H9 (cell line): ENCODE measurements at regions not wholly inside any gene's neighbourhood (a gene's known extent, or its start where the extent isn't known, plus 50 kb on each side); places are given as distances from the start of the nearest gene placed in this dataset.

Source experiments
- DNase-seq: peaks from one replicate; pipeline ENCODE4 v3.0.0-alpha.2; 2017
- H2AFZ ChIP-seq: one replicate; pipeline ENCODE4 v1.6.1; 2013; ENCODE audit warnings: mild to moderate bottlenecking, low read length, control low read depth, moderate library complexity
- H2AK5ac ChIP-seq: 2 replicates; pipeline ENCODE4 v1.6.1; 2013; ENCODE audit warnings: low read length, control low read depth, mixed read lengths; ENCODE audit not compliant: insufficient read length
- H2BK120ac ChIP-seq: one replicate; pipeline ENCODE4 v1.6.1; 2013; ENCODE audit warnings: low read depth, mild to moderate bottlenecking, low read length, control low read depth, inconsistent platforms; ENCODE audit not compliant: poor library complexity, severe bottlenecking
- H2BK12ac ChIP-seq: 2 replicates; pipeline ENCODE4 v1.6.1; 2013; ENCODE audit warnings: low read length, control low read depth, mixed read lengths, low read depth; ENCODE audit not compliant: insufficient read length
- H2BK15ac ChIP-seq: 2 replicates; pipeline ENCODE4 v1.6.1; 2013; ENCODE audit warnings: low read depth, low read length, control low read depth
- H2BK20ac ChIP-seq: one replicate; pipeline ENCODE4 v1.6.1; 2013; ENCODE audit warnings: low read depth, mild to moderate bottlenecking, low read length, control low read depth, inconsistent platforms; ENCODE audit not compliant: poor library complexity, severe bottlenecking
- H2BK5ac ChIP-seq: 2 replicates; pipeline ENCODE4 v1.6.1; 2013; ENCODE audit warnings: low read length, control low read depth, mixed read lengths; ENCODE audit not compliant: insufficient read length
- H3K14ac ChIP-seq: 2 replicates; pipeline ENCODE4 v1.6.1; 2013; ENCODE audit warnings: low read length, control low read depth; ENCODE audit not compliant: insufficient read depth
- H3K18ac ChIP-seq: 2 replicates; pipeline ENCODE4 v1.6.1; 2013; ENCODE audit warnings: low read depth, mild to moderate bottlenecking, mixed read lengths, low read length, control low read depth; ENCODE audit not compliant: insufficient read length
- H3K23ac ChIP-seq: 2 replicates; pipeline ENCODE4 v1.6.1; 2013; ENCODE audit warnings: low read length, control low read depth, mixed read lengths, low read depth; ENCODE audit not compliant: insufficient read length
- H3K23me2 ChIP-seq: 2 replicates; pipeline ENCODE4 v1.6.1; 2013; ENCODE audit warnings: low read depth, mild to moderate bottlenecking, mixed read lengths, low read length, control low read depth; ENCODE audit not compliant: insufficient read length, poor library complexity, severe bottlenecking
- H3K27ac ChIP-seq: 2 replicates; pipeline ENCODE4 v1.5.1; 2013; ENCODE audit warnings: low read length, control low read depth, mixed read lengths, low read depth; ENCODE audit not compliant: insufficient read length
- H3K27me3 ChIP-seq: 2 replicates; pipeline ENCODE4 v1.6.1; 2013; ENCODE audit warnings: low read length, control low read depth, inconsistent platforms; ENCODE audit not compliant: insufficient read depth
- H3K4ac ChIP-seq: 2 replicates; pipeline ENCODE4 v1.6.1; 2013; ENCODE audit warnings: low read depth, mild to moderate bottlenecking, control low read depth, inconsistent platforms, low read length, moderate library complexity
- H3K4me1 ChIP-seq: 2 replicates; pipeline ENCODE4 v1.6.1; 2013; ENCODE audit warnings: low read length, control low read depth, inconsistent platforms; ENCODE audit not compliant: insufficient read depth
- H3K4me2 ChIP-seq: 2 replicates; pipeline ENCODE4 v1.6.1; 2013; ENCODE audit warnings: low read length, control low read depth, mixed read lengths; ENCODE audit not compliant: insufficient read length, insufficient read depth
- H3K56ac ChIP-seq: 2 replicates; pipeline ENCODE4 v1.6.1; 2013; ENCODE audit warnings: low read depth, mild to moderate bottlenecking, mixed read lengths, low read length, control low read depth; ENCODE audit not compliant: insufficient read length
- H3K79me1 ChIP-seq: 2 replicates; pipeline ENCODE4 v1.6.1; 2013; ENCODE audit warnings: low read depth, mild to moderate bottlenecking, moderate library complexity, low read length, control low read depth, inconsistent platforms; ENCODE audit not compliant: insufficient read depth, poor library complexity, severe bottlenecking
- H3K79me2 ChIP-seq: 2 replicates; pipeline ENCODE4 v1.6.1; 2013; ENCODE audit warnings: low read length, control low read depth, inconsistent platforms; ENCODE audit not compliant: insufficient read depth
- H3K9ac ChIP-seq: 2 replicates; pipeline ENCODE4 v1.6.1; 2013; ENCODE audit warnings: low read length, control low read depth, mixed read lengths; ENCODE audit not compliant: insufficient read length; ENCODE audit errors: extremely low read depth
- H3K9me3 ChIP-seq: one replicate; pipeline ENCODE4 v1.6.1; 2013; ENCODE audit warnings: low read depth, low read length, inconsistent platforms; ENCODE audit not compliant: control insufficient read depth
- H3T11ph ChIP-seq: one replicate; pipeline ENCODE4 v1.6.1; 2013; ENCODE audit warnings: mild to moderate bottlenecking, low read length, control low read depth, inconsistent platforms
- H4K20me1 ChIP-seq: one replicate; pipeline ENCODE4 v1.6.1; 2013; ENCODE audit not compliant: control insufficient read depth, insufficient read length, insufficient read depth
- H4K5ac ChIP-seq: 2 replicates; pipeline ENCODE4 v1.6.1; 2013; ENCODE audit warnings: low read depth, mild to moderate bottlenecking, mixed read lengths, low read length, control low read depth; ENCODE audit not compliant: insufficient read length
- H4K8ac ChIP-seq: replicated peaks from 2 replicates; pipeline ENCODE4 v1.6.1; 2013; ENCODE audit warnings: low read length, control low read depth, mixed read lengths, low read depth; ENCODE audit not compliant: insufficient read length
- H4K91ac ChIP-seq: 2 replicates; pipeline ENCODE4 v1.6.1; 2013; ENCODE audit warnings: low read depth, mild to moderate bottlenecking, moderate library complexity, mixed read lengths, low read length, control low read depth; ENCODE audit not compliant: insufficient read length
- H3K27ac Mint-ChIP-seq, 3 experiments: 2 replicates in 2 of 3; 3 replicates in 1 of 3; pipeline ENCODE4 v1.8.0; 2020 to 2021; ENCODE audit warnings: mixed read lengths in 3 of 3, mild to moderate bottlenecking in 1 of 3, moderate library complexity in 1 of 3
- H3K27me3 Mint-ChIP-seq: 2 replicates; pipeline ENCODE4 v1.8.0; 2021; ENCODE audit warnings: low read depth, mild to moderate bottlenecking, moderate library complexity, mixed read lengths
- H3K36me3 Mint-ChIP-seq, 3 experiments: 2 replicates in 2 of 3; 3 replicates in 1 of 3; pipeline ENCODE4 v1.8.0; 2020 to 2021; ENCODE audit warnings: low read depth in 3 of 3, mixed read lengths in 3 of 3; ENCODE audit not compliant: insufficient read depth in 1 of 3
- H3K4me1 Mint-ChIP-seq, 2 experiments: 2 replicates each; pipeline ENCODE4 v1.8.0; 2020; ENCODE audit warnings: mixed read lengths in 2 of 2
- H3K4me3 Mint-ChIP-seq, 2 experiments: 2 replicates in 1 of 2; 3 replicates in 1 of 2; pipeline ENCODE4 v1.8.0; 2020 to 2021; ENCODE audit warnings: mild to moderate bottlenecking in 2 of 2, mixed read lengths in 2 of 2, moderate library complexity in 1 of 2
- H3K9me3 Mint-ChIP-seq, 2 experiments: 2 replicates in 1 of 2; 3 replicates in 1 of 2; pipeline ENCODE4 v1.8.0; 2020; ENCODE audit warnings: mild to moderate bottlenecking in 2 of 2, mixed read lengths in 2 of 2, moderate library complexity in 1 of 2
- WGBS: extraction: QIAGEN DNeasy Blood & Tissue Kit; methylation state at CpG from one replicate; pipeline ENCODE4 v1.1.7; 2013; ENCODE audit warnings: missing lambda C conversion rate, low lambda C conversion rate, mixed read lengths; ENCODE audit not compliant: insufficient read length; ENCODE audit errors: extremely low coverage; 5-methylcytosine and 5-hydroxymethylcytosine counted together
- TF ChIP-seq, protein P1 (sequence below): fragments of 200-600 bp; sonication (generic); conservative IDR thresholded peaks from 3 replicates; pipeline ENCODE4 v1.8.0; 2021; ENCODE audit warnings: antibody characterized with exemption, mild to moderate bottlenecking

DNA sequence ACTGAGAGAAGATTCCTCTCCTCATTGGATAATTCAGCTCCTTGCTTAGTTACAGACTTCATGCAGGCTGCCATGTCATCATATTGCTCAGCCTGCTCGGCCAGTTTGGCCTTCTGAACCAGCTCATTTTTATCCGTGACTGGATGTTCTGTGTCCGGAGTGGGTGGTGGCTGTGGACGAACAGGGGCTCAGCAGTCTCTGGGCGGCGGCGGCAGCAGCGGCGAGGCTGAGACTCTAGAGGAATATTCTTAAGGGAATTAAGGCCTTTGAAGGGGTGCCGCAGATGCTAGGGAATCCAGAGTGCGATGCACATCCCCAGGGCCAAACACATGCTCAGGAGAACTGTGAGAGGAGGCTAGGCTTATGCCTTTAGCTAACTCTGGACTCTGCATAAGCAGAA, 97.9 kb upstream of the GYPC start:
- no peak overlapping the region for H2BK12ac ChIP-seq
- no peaks in the 10 kb centered on the region for H3K4me1 ChIP-seq
- H2BK15ac ChIP-seq: no peak overlapping the region
- no peak overlapping the region for H4K8ac ChIP-seq
- Mint-ChIP-seq H3K36me3 (no peaks in the 10 kb centered on the region), H3K9me3 (0 out of 5 replicates have a peak, but pooled peaks cover 0 to 2% of the 10 kb centered on the region in 2 experiments), H3K4me1 (peaks cover 0 to 3% of the 10 kb centered on the region in 2 experiments; a peak in 1 of 4 replicates), H3K4me3 (no peak overlapping the region), H3K27me3 (no peaks in the 10 kb centered on the region), H3K27ac (no peak overlapping the region)
- TF ChIP-seq, protein P1, sequence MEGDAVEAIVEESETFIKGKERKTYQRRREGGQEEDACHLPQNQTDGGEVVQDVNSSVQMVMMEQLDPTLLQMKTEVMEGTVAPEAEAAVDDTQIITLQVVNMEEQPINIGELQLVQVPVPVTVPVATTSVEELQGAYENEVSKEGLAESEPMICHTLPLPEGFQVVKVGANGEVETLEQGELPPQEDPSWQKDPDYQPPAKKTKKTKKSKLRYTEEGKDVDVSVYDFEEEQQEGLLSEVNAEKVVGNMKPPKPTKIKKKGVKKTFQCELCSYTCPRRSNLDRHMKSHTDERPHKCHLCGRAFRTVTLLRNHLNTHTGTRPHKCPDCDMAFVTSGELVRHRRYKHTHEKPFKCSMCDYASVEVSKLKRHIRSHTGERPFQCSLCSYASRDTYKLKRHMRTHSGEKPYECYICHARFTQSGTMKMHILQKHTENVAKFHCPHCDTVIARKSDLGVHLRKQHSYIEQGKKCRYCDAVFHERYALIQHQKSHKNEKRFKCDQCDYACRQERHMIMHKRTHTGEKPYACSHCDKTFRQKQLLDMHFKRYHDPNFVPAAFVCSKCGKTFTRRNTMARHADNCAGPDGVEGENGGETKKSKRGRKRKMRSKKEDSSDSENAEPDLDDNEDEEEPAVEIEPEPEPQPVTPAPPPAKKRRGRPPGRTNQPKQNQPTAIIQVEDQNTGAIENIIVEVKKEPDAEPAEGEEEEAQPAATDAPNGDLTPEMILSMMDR: no peak
- H3T11ph ChIP-seq: no peak overlapping the region
- H3K4ac ChIP-seq: no peak overlapping the region
- no peak overlapping the region for H2BK20ac ChIP-seq
- H3K56ac ChIP-seq: no peak overlapping the region
- no peak overlapping the region for H2AK5ac ChIP-seq
- no peak overlapping the region for H2BK5ac ChIP-seq
- H4K5ac ChIP-seq: no peak overlapping the region
- H3K18ac ChIP-seq: no peak overlapping the region
- H3K79me1 ChIP-seq: no peaks in the 10 kb centered on the region
- H2BK120ac ChIP-seq: no peak overlapping the region
- H3K4me2 ChIP-seq: no peak overlapping the region
- no peak overlapping the region for H3K14ac ChIP-seq
- no peak for DNase-seq
- WGBS: no CpG with 5 or more reads among the region's 11 CpGs
- H2AFZ ChIP-seq: no peak overlapping the region
- H4K20me1 ChIP-seq: no peaks in the 10 kb centered on the region
- H3K79me2 ChIP-seq: no peaks in the 10 kb centered on the region
- no peak overlapping the region for H3K9ac ChIP-seq
- no peak overlapping the region for H3K23ac ChIP-seq
- H3K23me2 ChIP-seq: no peaks in the 10 kb centered on the region
- H3K27me3 ChIP-seq: no peaks in the 10 kb centered on the region
- no peaks in the 10 kb centered on the region for H3K9me3 ChIP-seq
- no peak overlapping the region for H4K91ac ChIP-seq
- H3K27ac ChIP-seq: no peak overlapping the region
